Endothelial cell of umbilical vein (primary cell): ENCODE measurements at regions not wholly inside any gene's neighbourhood (a gene's known extent, or its start where the extent isn't known, plus 50 kb on each side); places are given as distances from the start of the nearest gene placed in this dataset.

ENCODE experiments used
- BruUV-seq: library from RNA; stranded (reverse); fragments of 400-500 nt; replicated peaks from 2 replicates; lab custom pipeline; 2021; lab: Mats Ljungman, UMichigan
- CTCF ChIA-PET: fragments of 300-600, 350-600 bp; sonication (Branson Sonifier 250); formaldehyde crosslinking; loops from one replicate; lab custom pipeline; 2021; ENCODE audit warnings: antibody characterized with exemption, inconsistent platforms; lab: Charles Lee
- POLR2A ChIA-PET: fragments of 300-600, 350-600 bp; sonication (Branson Sonifier 250); formaldehyde crosslinking; loops from one replicate; lab custom pipeline; 2021; ENCODE audit warnings: antibody characterized with exemption, inconsistent platforms; lab: Charles Lee
- DNase-seq: peaks from one replicate; pipeline ENCODE4 v3.0.0-alpha.2; 2011; ENCODE audit warnings: low read depth, low spot score
- FAIRE-seq: peaks from 2 replicates; lab custom pipeline; 2011; peaks lifted over from hg19 to GRCh38; lab: Jason Lieb, UNC
- H2AFZ ChIP-seq: 2 replicates; pipeline ENCODE4 v1.6.0; 2012; ENCODE audit warnings: low read depth, low read length, control low read depth, inconsistent platforms
- H3K27ac ChIP-seq: 2 replicates; pipeline ENCODE4 v1.5.1; 2011; ENCODE audit warnings: low read depth, mild to moderate bottlenecking, control low read depth, low read length, moderate library complexity; ENCODE audit not compliant: insufficient read depth
- H3K27me3 ChIP-seq, 2 experiments: 2 replicates each; pipeline versions ENCODE4 v1.6.0 to v1.6.1; 2011; ENCODE audit warnings: low read length in 2 of 2, mixed read lengths in 1 of 2; ENCODE audit not compliant: control insufficient read depth in 2 of 2, insufficient read depth in 2 of 2
- H3K36me3 ChIP-seq, 2 experiments: 2 replicates in 1 of 2; 3 replicates in 1 of 2; pipeline ENCODE4 v1.5.1; 2011; ENCODE audit warnings: low read length in 2 of 2, mild to moderate bottlenecking in 1 of 2, moderate library complexity in 1 of 2; ENCODE audit not compliant: control insufficient read depth in 2 of 2, insufficient read depth in 2 of 2; ENCODE audit errors: extremely low read depth in 1 of 2
- H3K4me1 ChIP-seq: 3 replicates; pipeline ENCODE4 v1.5.1; 2011; ENCODE audit warnings: mild to moderate bottlenecking, low read length; ENCODE audit not compliant: control insufficient read depth, insufficient read depth; ENCODE audit errors: extremely low read depth
- H3K4me2 ChIP-seq: 2 replicates; pipeline ENCODE4 v1.6.1; 2011; ENCODE audit warnings: low read length, control low read depth, mixed read lengths; ENCODE audit not compliant: insufficient read depth
- H3K4me3 ChIP-seq, 3 experiments: fragments of 200-600 bp in 1 of 3; sonication (generic), shearing (Covaris generic) in 1 of 3; replicated peaks in 1 of 3; 2 replicates each; pipeline ENCODE4 v1.5.1; 2011 to 2016; ENCODE audit warnings: control low read depth in 3 of 3, low read length in 3 of 3, mild to moderate bottlenecking in 2 of 3, inconsistent platforms in 1 of 3, low read depth in 1 of 3, moderate library complexity in 1 of 3; ENCODE audit not compliant: insufficient read depth in 1 of 3
- H3K79me2 ChIP-seq: 2 replicates; pipeline ENCODE4 v1.6.0; 2012; ENCODE audit warnings: low read length, inconsistent platforms; ENCODE audit not compliant: control insufficient read depth, insufficient read depth
- H3K9ac ChIP-seq: replicated peaks from 2 replicates; pipeline ENCODE3; 2011; ENCODE audit warnings: low read length, control low read depth; ENCODE audit not compliant: insufficient read depth; ENCODE audit errors: extremely low read depth
- H3K9me1 ChIP-seq: replicated peaks from 3 replicates; pipeline ENCODE4 v1.6.0; 2011; ENCODE audit warnings: mild to moderate bottlenecking, low read length; ENCODE audit not compliant: control insufficient read depth, insufficient read depth; ENCODE audit errors: extremely low read depth
- H3K9me3 ChIP-seq: replicated peaks from 2 replicates; pipeline ENCODE4 v1.5.1; 2012; ENCODE audit warnings: low read length, inconsistent platforms; ENCODE audit not compliant: control insufficient read depth, insufficient read depth
- H4K20me1 ChIP-seq: replicated peaks from 2 replicates; pipeline ENCODE3; 2011; ENCODE audit warnings: mild to moderate bottlenecking, low read length; ENCODE audit not compliant: control insufficient read depth, insufficient read depth; ENCODE audit errors: extremely low read depth
- CTCF ChIP-seq, 2 donors: IDR thresholded peaks; 1 replicate in 1 of 2; 2 replicates in 1 of 2; pipeline ENCODE4 v1.5.1; 2011; ENCODE audit warnings: low read length in 2 of 2, mild to moderate bottlenecking in 2 of 2, moderate library complexity in 2 of 2, control low read depth in 1 of 2, inconsistent platforms in 1 of 2, low read depth in 1 of 2; ENCODE audit not compliant: insufficient read depth in 1 of 2; ENCODE audit errors: extremely low read depth in 1 of 2
- EZH2 ChIP-seq: IDR thresholded peaks from 2 replicates; pipeline ENCODE4 v1.6.1; 2012; ENCODE audit warnings: borderline replicate concordance, low read depth, mild to moderate bottlenecking, moderate library complexity, low read length, inconsistent platforms; ENCODE audit not compliant: severe bottlenecking
- FOS ChIP-seq: IDR thresholded peaks from 2 replicates; pipeline ENCODE4 v1.6.1; 2011; ENCODE audit warnings: mild to moderate bottlenecking, low read length, moderate library complexity, borderline replicate concordance; ENCODE audit not compliant: insufficient read depth
- GATA2 ChIP-seq: IDR thresholded peaks from 2 replicates; pipeline ENCODE4 v1.7.0; 2011; ENCODE audit warnings: low read depth, mild to moderate bottlenecking, moderate library complexity, mixed read lengths, low read length; ENCODE audit not compliant: insufficient read length, insufficient read depth
- JUN ChIP-seq: IDR thresholded peaks from 2 replicates; pipeline ENCODE4 v1.6.1; 2011; ENCODE audit warnings: borderline replicate concordance, low read depth; ENCODE audit not compliant: insufficient read length, insufficient read depth
- MYC ChIP-seq: IDR thresholded peaks from one replicate; pipeline ENCODE4 v1.6.1; 2011; ENCODE audit warnings: mild to moderate bottlenecking, low read depth, low read length
- POLR2A ChIP-seq: IDR thresholded peaks from 2 replicates; pipeline ENCODE4 v1.6.1; 2012; ENCODE audit warnings: low read depth, mild to moderate bottlenecking, control low read depth, low read length
- POLR2AphosphoS5 ChIP-seq: IDR thresholded peaks from 2 replicates; pipeline ENCODE4 v1.6.1; 2012; ENCODE audit warnings: low read depth, mild to moderate bottlenecking, control low read depth, low read length, moderate library complexity; ENCODE audit not compliant: insufficient read depth
- dilution Hi-C: fragments of 300-500 bp; cut with MboI; formaldehyde crosslinking; loops from one replicate; pipeline ENCODE4 v1.15.0; 2019; ENCODE audit warnings: low sequenced_read_pairs; ENCODE audit not compliant: extremely low pct_ligation_motif_present
- intact Hi-C: fragments of 100-400 bp; cut with micrococcal nuclease; formaldehyde crosslinking; loops from one replicate; pipeline ENCODE4 v1.10.0; 2022
- TF ChIP-seq, protein P1 (sequence below): IDR thresholded peaks from 2 replicates; pipeline ENCODE4 v1.6.1; 2011; ENCODE audit not compliant: insufficient read depth, insufficient read length

GRCh38 chrX:25295466-25295865, 279.7 kb upstream of the ARX start:
- no peaks in the 10 kb centered on the region for H3K27me3 ChIP-seq
- no peaks in the 10 kb centered on the region for H3K9me1 ChIP-seq
- DNase-seq (no peak), FAIRE-seq (no peak)
- ChIA-PET POLR2A (no interaction called here), CTCF (no interaction called here)
- dilution Hi-C loops = no loop called here
- H3K4me3 ChIP-seq = no peak overlapping the region
- no TSS peak for BruUV-seq
- H3K36me3 ChIP-seq = no peaks in the 10 kb centered on the region
- intact Hi-C loops = no loop called here
- no peaks in the 10 kb centered on the region for H3K79me2 ChIP-seq
- no peaks in the 10 kb centered on the region for H4K20me1 ChIP-seq
- no peak for TF ChIP-seq POLR2A
- TF ChIP-seq GATA2 = no peak
- TF ChIP-seq JUN = no peak
- TF ChIP-seq EZH2 = no peak
- no peak for TF ChIP-seq CTCF (IDR thresholded peaks at IDR 0.05; ENCODE audit: extremely low read depth in 1 of 2, insufficient read depth in 1 of 2, low read depth in 1 of 2, low read length in 2 of 2)
- TF ChIP-seq POLR2AphosphoS5 = no peak
- TF ChIP-seq FOS = no peak
- TF ChIP-seq, protein P1, sequence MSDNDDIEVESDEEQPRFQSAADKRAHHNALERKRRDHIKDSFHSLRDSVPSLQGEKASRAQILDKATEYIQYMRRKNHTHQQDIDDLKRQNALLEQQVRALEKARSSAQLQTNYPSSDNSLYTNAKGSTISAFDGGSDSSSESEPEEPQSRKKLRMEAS = no peak
- TF ChIP-seq MYC = no peak
- no peaks in the 10 kb centered on the region for H3K9me3 ChIP-seq
- no peak overlapping the region for H2AFZ ChIP-seq
- H3K4me2 ChIP-seq = no peak overlapping the region
- H3K4me1 ChIP-seq = no peaks in the 10 kb centered on the region
- H3K9ac ChIP-seq = no peak overlapping the region
- H3K27ac ChIP-seq = no peak overlapping the region
